ENCODE measurements at regions not wholly inside any gene's neighbourhood (a gene's known extent, or its start where the extent isn't known, plus 50 kb on each side); places are given as distances from the start of the nearest gene placed in this dataset.
A peak's percentile ranks its signal among the peaks of the same experiment; 100 is the strongest.

- ATAC-seq (no peak), DNase-seq (ENCODE audit: low read depth, low spot score) (no peak)
- POLR2A ChIA-PET = no interaction called here
- intact Hi-C loops (cut with micrococcal nuclease; ENCODE audit: unreplicated experiment) (no loop called here), in situ Hi-C loops (cut with HindIII; ENCODE audit: low pct_unique_long_range_greater_than_20kb, low sequenced_read_pairs) (no loop called here)
- H3K27me3 ChIP-seq (ENCODE audit: control insufficient read depth, insufficient read depth, low read length) = peaks cover 13% of the 10 kb centered on the region
- no peaks in the 10 kb centered on the region for H3K9me3 ChIP-seq (ENCODE audit: control insufficient read depth, insufficient read depth, low read depth, low read length)
- TF ChIP-seq, protein P1, sequence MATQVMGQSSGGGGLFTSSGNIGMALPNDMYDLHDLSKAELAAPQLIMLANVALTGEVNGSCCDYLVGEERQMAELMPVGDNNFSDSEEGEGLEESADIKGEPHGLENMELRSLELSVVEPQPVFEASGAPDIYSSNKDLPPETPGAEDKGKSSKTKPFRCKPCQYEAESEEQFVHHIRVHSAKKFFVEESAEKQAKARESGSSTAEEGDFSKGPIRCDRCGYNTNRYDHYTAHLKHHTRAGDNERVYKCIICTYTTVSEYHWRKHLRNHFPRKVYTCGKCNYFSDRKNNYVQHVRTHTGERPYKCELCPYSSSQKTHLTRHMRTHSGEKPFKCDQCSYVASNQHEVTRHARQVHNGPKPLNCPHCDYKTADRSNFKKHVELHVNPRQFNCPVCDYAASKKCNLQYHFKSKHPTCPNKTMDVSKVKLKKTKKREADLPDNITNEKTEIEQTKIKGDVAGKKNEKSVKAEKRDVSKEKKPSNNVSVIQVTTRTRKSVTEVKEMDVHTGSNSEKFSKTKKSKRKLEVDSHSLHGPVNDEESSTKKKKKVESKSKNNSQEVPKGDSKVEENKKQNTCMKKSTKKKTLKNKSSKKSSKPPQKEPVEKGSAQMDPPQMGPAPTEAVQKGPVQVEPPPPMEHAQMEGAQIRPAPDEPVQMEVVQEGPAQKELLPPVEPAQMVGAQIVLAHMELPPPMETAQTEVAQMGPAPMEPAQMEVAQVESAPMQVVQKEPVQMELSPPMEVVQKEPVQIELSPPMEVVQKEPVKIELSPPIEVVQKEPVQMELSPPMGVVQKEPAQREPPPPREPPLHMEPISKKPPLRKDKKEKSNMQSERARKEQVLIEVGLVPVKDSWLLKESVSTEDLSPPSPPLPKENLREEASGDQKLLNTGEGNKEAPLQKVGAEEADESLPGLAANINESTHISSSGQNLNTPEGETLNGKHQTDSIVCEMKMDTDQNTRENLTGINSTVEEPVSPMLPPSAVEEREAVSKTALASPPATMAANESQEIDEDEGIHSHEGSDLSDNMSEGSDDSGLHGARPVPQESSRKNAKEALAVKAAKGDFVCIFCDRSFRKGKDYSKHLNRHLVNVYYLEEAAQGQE (IDR thresholded peaks at IDR 0.05; ENCODE audit: insufficient read depth in 1 of 2, low read depth in 2 of 2, low read length in 1 of 2) = peak; percentile 67 to 78
- TF ChIP-seq, protein P2, sequence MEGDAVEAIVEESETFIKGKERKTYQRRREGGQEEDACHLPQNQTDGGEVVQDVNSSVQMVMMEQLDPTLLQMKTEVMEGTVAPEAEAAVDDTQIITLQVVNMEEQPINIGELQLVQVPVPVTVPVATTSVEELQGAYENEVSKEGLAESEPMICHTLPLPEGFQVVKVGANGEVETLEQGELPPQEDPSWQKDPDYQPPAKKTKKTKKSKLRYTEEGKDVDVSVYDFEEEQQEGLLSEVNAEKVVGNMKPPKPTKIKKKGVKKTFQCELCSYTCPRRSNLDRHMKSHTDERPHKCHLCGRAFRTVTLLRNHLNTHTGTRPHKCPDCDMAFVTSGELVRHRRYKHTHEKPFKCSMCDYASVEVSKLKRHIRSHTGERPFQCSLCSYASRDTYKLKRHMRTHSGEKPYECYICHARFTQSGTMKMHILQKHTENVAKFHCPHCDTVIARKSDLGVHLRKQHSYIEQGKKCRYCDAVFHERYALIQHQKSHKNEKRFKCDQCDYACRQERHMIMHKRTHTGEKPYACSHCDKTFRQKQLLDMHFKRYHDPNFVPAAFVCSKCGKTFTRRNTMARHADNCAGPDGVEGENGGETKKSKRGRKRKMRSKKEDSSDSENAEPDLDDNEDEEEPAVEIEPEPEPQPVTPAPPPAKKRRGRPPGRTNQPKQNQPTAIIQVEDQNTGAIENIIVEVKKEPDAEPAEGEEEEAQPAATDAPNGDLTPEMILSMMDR (IDR thresholded peaks at IDR 0.05) = no peak
- no peak overlapping the region for H3K27ac ChIP-seq (ENCODE audit: low read length)
- no peak overlapping the region for H3K4me3 ChIP-seq (ENCODE audit: low read depth in 2 of 2, low read length in 2 of 2)
- CTCF ChIA-PET = no interaction called here
- no peaks in the 10 kb centered on the region for H3K4me1 ChIP-seq (ENCODE audit: control insufficient read depth, insufficient read depth, low read length)
- no peaks in the 10 kb centered on the region for H3K36me3 ChIP-seq (ENCODE audit: control insufficient read depth, insufficient read depth, low read length)
- no TSS peak for BruUV-seq (replicated peaks)
These were observed 84.6 kb downstream of the ID4 start for GRCh38 chr6:19921786-19922185.

DNA sequence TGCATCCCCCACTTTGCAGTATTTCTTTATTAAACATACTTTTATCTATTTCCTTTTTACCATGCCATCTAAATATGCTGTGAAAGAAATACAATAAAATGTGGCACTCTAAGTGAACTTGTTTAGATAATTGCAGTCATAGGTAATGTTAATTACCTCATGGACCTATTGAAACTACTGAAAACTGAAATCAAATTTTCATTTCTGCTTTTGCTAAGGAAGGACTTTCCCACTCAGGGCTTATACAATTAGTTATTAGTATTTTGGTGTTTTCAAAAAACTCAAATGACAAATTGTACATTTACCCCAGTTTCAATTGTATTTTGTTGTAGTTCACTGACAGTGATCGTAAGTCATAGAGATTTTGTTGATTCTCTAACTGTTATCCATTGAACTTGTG, 88.4 kb downstream of the ID4 start:
- DNase-seq (ENCODE audit: low read depth, low spot score) (no peak), ATAC-seq (no peak)
- in situ Hi-C loops (cut with HindIII; ENCODE audit: low pct_unique_long_range_greater_than_20kb, low sequenced_read_pairs) = no loop called here
- intact Hi-C loops (cut with micrococcal nuclease; ENCODE audit: unreplicated experiment) = no loop called here
- H3K27me3 ChIP-seq (ENCODE audit: control insufficient read depth, insufficient read depth, low read length) = peaks cover 13% of the 10 kb centered on the region
- CTCF ChIA-PET = no interaction called here
- H3K36me3 ChIP-seq (ENCODE audit: control insufficient read depth, insufficient read depth, low read length) = no peaks in the 10 kb centered on the region
- H3K27ac ChIP-seq (ENCODE audit: low read length) = no peak overlapping the region
- BruUV-seq (replicated peaks) = no TSS peak
- no peaks in the 10 kb centered on the region for H3K9me3 ChIP-seq (ENCODE audit: control insufficient read depth, insufficient read depth, low read depth, low read length)
- POLR2A ChIA-PET = no interaction called here
- H3K4me3 ChIP-seq (ENCODE audit: low read depth in 2 of 2, low read length in 2 of 2) = no peak overlapping the region
- no peaks in the 10 kb centered on the region for H3K4me1 ChIP-seq (ENCODE audit: control insufficient read depth, insufficient read depth, low read length)
- no peak for TF ChIP-seq SIN3A (IDR thresholded peaks at IDR 0.05; ENCODE audit: borderline replicate concordance, insufficient read depth, low read depth, low read length)
- no peak for TF ChIP-seq TCF7L2 (IDR thresholded peaks at IDR 0.05; ENCODE audit: low read depth, low read length)
- TF ChIP-seq, protein P1 (IDR thresholded peaks at IDR 0.05; ENCODE audit: insufficient read depth in 1 of 2, low read depth in 2 of 2, low read length in 1 of 2) = no peak
- TF ChIP-seq, protein P2 (IDR thresholded peaks at IDR 0.05) = no peak
- no peak for TF ChIP-seq POLR2AphosphoS5 (IDR thresholded peaks at IDR 0.05; ENCODE audit: low read depth, low read length)

Measured in Panc1 (cell line).